GM18508 (cell line): ENCODE measurements at regions not wholly inside any gene's neighbourhood (a gene's known extent, or its start where the extent isn't known, plus 50 kb on each side); places are given as distances from the start of the nearest gene placed in this dataset.

Source experiments
- ATAC-seq: cut with Tn5 transposase; IDR thresholded peaks from one replicate; pipeline ENCODE4 v1.9.1; 2021; ENCODE audit warnings: moderate number of reproducible peaks; ENCODE audit not compliant: insufficient read depth, unreplicated experiment

DNA sequence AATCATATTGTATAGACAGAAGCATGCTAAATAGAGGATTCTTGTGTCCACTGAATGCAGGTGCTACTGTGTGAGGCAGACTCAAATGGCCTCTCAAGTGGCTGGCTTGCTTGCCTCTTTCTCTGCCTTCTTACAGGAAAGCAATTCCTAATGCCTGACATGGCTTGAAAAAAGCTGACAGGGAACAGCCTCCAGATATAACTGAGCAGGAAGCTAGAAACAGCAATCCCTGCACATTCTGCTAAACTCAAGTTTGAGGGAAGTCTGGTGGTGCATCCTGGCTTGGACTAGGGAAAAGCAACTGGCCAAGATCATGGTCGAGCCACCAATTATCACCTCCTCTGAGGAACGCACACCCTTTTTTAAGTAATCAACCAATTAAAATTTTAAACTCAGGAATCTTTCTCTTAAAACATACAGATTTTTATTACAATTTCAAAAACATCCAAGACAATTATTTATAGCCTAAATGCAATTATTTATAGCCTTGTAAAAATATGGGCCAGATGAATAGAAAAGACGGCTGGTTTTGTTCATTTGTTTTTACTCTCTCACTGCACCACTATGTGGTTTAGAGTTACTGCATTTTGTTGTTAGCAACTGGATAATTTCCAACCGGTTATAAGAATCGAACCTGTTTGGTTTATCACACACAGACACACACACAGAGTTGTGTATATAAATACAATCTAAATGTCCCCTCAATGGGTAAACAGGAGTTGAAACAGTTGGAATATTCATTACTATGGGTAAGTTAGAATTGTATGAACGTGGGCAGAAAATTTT lies 290.9 kb upstream of the ANKRD55 start:
- no peak for ATAC-seq

DNA sequence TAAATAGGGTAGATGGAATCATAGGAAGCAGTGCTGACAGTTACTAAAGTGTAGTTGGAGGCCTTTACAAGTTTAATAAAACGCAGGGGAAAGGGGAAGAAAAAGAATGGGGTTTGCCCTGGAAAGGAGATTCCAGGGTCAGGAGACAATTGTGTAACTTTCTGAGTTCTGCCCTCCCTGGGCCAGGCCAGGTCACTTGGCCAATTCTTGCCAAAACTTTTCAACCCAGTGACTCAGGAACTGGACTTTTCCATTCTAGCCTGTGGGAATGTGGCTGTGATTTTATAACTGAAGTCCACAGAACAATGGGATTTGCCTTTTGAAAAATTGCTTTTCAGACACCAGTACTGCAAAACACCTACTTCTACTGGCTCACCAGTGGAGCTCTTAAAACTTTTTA lies 289.8 kb upstream of the ANKRD55 start:
- ATAC-seq, result no peak

DNA sequence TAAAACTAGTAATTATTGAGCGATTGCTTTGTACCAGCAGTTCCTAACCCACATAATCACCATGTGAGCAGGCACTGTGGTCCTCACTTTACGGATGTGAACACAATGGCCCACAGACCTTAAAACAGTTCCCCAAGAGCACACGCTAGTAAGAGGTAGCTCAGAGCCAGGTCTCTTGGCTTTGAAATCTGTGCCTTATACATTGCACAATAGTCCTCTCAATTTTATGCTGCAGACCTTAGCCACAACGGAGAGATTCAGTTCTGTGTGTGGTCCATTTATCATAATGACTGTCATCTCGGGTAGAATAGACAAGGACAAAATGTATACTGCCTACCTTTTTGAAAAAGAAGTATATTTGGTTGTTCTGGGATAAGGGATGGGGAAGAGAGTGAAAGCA lies 289.0 kb upstream of the ANKRD55 start:
- no peak for ATAC-seq

DNA sequence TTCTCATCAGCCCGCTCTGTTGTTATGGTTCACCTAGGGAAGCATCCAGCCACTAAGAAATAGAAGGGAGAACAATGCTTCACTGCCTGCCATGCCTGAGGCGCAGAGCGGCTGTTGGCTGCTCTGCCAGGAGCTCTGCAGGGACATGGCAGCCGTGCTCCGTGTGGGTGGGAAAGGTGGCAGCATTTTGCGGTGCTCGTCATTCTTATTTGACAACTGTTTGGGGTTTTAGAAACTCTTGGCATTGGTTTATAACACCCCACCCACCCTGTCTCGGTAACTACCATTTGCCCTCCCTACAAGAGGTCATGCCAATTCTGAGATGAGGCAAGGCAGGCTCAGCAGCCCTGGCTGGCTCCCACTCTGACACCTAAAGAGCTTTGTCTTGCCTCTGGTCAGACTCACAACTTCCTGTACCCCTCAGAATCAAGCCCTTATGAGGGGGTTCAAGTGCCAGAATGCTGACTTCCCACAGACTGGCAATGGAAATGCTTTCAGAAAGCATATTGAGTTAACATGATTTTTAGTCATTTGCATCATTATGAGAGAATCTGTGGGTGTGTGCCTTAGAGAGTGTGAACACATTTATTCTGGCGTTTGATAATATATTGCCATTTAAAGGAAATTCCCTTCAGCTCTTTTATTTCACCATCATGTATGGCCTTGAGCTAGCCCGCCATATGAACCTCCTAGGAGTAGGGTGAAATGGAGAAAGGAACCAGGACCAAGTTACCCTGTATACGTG lies 288.0 kb upstream of the ANKRD55 start:
- ATAC-seq, result no peak

DNA sequence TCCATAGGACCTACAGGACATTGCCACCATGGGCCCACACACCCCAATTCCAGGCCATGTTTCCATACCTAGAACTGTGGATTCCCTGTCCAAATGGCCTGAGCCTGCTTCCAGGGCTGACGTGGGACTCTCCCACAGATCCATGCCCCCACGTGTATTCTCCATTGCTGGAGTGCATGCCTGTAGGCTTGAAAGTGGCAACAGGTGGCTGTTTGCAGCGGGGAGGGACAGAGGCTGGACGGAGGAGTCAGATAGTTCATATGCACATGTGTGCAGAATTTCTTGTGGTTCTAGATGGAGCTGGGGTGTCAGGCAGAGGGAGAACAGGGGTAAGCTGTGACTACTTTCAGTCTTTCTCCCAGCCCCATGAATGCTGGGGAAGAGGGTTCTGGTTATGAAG lies 285.7 kb upstream of the ANKRD55 start:
- ATAC-seq, result no peak

DNA sequence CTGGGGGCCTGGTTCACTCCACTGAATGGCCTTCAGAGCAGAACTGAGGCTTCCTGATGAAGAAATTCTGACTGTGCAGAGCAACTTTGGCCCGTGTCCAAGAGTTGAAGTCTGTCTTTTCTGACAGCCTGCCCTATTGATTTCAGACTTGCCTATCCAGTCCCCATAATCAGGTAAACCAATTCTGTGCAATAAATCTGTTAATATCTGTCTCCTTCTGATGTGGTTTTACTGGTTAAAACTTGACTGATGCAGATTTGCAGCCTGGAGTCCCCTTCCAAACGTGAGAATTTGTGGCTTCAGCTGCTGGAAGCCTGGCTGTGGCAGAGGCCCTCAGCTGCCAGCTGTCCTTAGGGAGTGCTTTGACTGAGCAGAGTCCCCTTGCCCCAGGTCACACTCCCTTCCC lies 283.9 kb upstream of the ANKRD55 start:
- ATAC-seq, result no peak

DNA sequence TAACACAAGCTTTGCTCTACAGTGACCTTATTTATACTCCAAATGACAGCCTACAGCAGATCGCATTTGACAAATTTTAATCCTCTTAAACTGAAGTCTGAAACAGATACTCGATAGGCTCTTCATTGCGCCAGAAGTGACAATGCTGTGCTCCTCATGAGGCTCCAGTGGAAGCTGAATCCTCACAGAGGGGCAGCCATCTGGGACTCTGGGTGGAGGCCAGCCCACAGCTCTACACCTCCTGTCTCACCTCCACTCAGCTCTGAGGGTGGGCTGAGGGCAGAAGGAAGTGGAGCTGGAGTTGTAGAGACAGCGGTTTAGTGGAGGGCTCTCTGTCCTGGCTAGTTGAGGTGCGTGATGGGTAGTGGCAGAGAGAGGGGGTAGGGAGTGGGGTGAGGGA lies 283.3 kb upstream of the ANKRD55 start:
- ATAC-seq, result no peak

DNA sequence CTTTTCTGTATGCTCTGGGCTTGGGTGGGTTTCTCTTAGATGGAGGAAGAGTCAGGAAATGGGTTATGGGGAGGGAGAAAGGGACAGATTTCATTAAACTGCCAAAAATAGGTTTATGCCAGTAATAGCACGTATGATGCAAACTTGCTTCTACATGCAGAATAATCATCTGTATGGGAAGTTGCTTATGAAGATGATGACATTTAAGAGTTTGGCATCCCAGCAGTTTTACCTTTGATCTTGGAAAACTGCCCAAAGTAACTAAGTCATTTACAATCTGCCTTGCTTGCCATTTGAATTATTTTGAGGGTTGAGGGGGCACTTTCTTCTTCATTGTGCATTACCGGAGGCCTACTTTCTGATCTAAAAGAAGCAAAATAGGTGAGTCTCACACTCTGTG lies 282.9 kb upstream of the ANKRD55 start:
- no peak for ATAC-seq

DNA sequence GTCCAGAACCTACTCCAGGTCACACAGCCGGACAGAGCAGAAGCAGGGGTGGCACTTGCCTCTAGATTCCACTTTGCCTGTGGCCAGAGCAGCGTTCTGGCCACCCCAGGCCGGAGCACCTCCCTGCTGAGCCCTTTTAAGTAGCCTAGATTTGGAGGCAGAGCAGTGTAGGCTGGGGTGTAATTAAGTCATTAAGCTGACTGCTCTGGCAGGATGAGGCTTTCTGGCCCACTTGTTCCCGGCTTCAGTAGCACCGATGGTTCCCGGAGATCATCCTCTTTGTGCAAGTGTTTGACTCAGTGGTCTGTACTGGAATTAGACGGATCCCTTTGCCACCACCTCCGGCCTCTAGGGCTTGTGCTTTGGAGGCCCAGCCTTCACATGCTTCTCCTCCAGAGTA lies 281.9 kb upstream of the ANKRD55 start:
- ATAC-seq, result no peak

DNA sequence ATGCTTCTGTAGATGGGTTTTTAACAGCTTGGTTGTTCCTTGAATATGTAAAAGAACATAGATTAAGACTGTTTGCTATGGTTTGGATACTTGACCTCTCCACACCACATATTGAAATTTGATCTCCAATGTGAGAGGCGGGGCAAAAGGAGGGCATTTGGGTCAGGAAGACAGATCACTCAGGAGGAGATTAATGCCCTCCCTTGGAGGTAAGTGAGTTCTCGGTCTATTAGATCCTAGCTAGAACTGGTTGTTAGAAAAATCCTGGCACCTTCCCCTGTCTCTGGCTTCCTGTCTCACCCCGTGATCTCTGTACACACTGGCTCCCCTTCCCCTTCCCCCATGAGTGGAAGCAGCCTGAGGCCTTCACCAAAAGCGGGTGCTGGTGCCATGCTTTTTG lies 281.1 kb upstream of the ANKRD55 start:
- ATAC-seq, result no peak

DNA sequence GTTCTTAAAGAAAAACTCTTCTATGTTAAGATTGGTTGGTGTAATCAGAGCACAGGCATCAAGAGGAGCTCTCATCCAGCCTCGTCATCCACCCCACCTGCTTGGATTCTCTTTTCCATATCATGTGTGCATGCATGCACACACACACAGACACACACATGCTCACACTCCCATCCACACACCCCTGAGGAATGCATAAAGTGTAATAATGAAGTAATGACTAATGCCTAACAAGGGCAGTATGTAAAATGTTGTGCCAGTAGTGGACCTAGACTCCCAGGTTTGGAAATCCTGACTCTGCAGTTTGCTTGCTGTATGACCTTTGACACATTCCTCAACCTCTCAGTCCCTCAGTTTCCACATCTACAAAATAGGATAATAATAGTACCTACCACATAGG lies 280.0 kb upstream of the ANKRD55 start:
- no peak for ATAC-seq

DNA sequence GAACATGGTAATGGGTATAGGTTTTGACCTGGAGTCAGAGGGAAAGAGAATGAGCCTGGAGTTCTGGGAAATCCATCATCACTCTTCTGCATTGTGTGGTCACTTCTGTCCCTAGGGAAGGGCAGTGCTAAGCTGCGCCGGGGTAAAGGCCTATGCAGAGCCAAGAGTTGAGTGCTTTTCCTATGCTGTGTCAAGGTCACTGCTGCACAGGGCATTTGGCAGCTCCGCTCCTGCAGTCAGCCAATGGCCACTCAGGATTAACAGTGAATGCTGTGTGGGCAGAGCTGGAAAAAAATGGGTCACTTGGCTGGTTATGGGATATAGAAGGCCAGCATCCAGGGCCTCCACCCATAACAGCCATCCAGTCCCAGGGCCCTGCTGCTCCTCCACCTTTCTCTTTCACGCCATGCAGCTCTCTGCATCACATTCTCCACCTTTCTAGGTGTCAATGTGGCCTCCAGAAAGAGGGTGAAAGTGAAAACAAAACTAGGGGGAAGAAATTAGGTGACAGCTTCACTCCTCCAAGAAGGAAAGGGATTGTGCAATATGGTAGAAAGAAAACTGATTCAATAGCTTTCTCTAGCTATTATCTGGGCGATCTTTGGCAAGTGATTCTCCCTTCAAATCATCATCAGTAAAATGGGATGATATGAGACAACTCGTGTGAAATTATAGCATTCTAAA lies 279.3 kb upstream of the ANKRD55 start:
- ATAC-seq, result no peak

DNA sequence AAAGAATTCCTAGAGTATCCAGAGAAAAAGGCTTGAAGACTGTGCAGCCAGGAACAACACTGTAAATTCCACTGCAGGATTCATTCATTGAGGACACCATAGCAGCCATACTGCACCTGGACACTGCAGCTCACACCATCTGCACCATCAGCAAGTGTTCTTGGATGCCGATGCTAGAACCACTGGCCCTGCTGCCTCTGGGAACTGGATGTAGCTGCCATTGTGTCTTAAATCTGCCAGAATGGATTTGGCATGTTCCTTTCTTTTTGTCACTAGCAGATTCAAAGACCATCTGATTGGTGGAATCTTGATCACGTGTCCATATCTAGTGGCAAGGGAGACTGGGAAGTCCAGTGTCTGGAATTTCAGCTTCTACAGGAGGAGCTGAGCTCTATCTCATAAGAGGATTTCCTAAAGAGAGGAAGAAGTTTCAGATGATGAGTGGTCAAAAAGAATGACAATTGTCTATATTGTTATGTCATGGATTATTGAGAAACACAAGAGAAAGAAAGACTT lies 278.3 kb upstream of the ANKRD55 start:
- no peak for ATAC-seq

DNA sequence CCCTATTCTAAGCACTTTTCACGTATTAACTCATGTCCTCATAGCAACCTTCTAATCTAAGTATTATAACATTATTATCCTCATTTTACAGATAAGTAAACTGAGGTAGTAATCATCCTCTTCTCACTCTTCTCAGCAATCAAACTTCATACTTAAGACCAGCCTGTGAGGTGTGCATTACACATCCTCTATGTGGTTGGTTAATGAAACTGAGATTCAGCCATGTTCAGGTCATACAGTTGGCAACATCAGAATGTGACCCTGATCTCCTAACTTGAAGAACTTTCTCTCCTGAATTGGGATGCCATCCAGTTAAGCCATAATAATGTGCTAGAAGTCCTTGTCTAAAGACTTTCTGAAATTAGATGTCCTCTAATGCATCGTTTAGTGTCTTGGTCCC lies 275.1 kb upstream of the ANKRD55 start:
- ATAC-seq, result no peak

DNA sequence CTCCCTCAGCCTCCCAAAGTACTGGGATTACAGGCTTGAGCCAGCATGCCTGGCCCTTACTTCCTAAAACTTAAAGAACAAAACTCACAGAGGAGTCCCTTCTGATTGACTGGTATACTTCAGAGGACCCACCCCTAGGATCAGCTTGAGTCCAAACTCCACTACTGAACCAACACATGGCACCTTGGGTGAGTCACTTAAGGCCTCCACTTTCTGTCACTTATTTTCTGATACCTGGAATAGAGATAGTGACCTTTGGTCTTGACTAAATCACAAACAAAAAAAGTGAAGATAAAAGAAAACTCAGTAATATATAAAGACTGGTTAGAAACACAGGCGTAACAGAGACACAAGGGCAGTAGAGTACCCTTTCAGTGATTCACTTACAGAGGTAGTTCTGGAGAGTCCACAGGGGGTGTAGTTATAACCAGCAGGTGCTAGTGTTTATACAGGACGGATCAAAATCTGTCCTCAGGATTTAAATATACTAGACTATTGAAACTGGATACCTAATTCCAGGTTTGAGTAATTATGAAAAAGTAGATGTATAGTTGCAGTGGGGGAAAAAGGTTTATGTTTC lies 274.3 kb upstream of the ANKRD55 start:
- no peak for ATAC-seq

DNA sequence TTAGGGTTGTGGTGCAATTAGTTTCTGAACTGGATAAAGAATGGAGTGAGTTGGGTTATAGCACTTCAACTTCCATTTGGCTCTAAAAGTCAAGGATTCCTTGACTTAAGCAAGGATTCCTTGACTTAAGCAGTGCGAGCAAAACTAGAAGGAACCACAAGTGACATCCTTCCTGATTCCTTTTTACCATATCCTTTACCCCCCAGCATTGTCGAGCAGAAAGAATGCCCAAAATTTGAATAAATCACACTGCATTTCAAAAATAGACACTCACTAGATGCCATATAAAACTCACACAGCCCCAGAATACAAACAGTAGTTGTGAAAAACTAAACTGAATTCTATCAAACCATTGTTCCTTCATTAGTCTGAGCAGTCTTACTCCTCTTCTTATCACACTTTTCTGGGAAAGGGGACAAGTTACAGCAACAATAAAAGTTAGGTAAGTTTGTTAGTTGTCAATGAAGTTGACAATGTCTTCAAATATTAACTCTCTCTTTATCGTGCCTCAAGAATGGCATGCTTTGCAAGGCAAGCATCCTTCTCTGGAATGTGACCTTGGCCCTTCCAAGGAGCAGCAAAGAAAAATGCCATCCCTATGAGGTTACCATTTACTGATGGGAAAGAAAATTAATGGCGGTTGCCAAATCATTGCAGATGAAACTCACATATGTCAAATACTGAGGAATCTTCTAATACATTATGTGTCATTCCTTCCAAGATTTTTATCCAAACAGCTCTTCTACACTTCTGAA lies 273.3 kb upstream of the ANKRD55 start:
- no peak for ATAC-seq

DNA sequence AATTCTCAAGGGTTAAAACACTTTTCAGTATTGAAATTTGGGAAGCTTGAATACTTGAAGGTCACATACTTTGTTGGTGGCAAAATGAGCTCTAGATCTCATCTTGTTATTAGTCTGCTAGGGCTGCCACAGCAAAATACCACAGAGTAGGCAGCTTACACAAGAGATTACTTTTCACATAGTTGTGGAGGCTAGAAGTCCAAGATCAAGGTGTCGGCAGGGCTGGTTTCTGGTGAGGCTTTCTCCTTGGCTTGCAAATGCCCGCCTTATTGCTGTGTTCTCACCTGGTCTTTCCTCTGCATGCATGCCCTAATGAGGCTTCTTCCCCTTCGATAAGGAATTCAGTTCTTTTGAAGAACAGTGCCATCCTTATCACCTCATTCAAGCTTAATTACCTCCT lies 270.8 kb upstream of the ANKRD55 start:
- ATAC-seq, result no peak

DNA sequence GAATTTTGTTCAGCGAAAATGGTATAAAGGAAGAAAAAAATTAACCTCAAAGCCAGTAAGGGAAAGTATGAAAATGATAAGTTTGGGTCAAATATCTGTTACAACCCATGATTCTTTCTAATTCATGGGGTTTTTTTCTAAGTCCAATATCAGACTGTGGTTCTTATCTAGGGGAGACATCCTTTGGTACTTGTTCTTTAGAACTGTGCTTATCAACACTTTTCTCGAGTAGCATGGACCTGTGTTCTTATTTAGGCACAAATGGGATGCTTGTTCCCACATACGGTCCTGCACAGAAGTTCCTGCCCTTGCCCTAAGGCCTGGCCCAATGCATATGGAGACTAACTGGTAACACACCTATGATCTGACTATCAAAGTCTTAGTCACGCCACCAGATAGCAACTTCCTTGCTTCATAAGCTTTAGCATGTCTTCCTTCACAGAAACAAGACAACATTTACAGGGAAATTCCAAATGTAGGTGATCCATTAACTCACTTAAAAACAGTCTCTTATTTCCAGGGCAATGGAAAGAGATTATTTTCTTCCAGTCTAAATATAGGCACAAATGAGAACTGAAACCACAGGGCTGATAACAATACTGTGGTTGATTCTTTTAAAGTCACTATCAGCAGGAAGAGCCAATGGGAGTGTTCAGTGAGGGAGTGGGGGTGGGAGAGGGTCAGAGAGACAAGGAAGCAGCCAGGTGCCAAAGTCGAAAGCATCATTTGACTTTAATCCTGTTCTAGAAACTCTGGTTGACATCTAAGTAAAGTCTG lies 268.8 kb upstream of the ANKRD55 start:
- no peak for ATAC-seq

DNA sequence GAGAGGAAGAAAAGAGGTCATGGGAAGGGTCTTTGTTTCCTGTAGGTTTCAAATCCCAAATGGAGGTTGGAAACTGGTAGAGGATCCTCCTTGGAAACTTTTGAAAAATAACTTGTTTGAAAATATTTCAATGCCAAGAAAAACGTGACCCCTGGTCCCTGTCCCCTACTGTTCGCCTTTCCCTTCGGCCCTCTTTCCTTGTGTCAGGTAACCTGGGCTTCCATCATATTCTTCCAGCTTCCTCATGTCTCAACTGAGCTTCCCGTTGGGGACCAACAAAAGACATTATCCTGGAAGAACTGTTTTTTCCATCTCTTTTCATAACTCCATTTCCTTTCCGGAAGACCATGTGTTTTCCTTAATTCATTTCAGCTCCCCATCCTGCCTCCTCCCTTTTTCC lies 266.8 kb upstream of the ANKRD55 start:
- no peak for ATAC-seq
